Lower lobe of right lung (tissue), 2 donors: ENCODE measurements at regions not wholly inside any gene's neighbourhood (a gene's known extent, or its start where the extent isn't known, plus 50 kb on each side); places are given as distances from the start of the nearest gene placed in this dataset.

Experiments used
- ATAC-seq, 2 donors: fragments of 200-7000 bp; cut with Tn5 transposase; one replicate each; pipeline ENCODE4 v1.9.1; 2020 to 2022; ENCODE audit warnings: mild to moderate bottlenecking in 2 of 2, moderate library complexity in 2 of 2
- DNase-seq: peaks from one replicate; pipeline ENCODE4 v3.0.0-alpha.2; 2020
- H3K27ac ChIP-seq: fragments of 200-600 bp; one replicate; pipeline ENCODE4 v1.8.0; 2022
- H3K27me3 ChIP-seq: fragments of 200-600 bp; one replicate; pipeline ENCODE4 v1.8.0; 2022; ENCODE audit warnings: low read depth
- H3K36me3 ChIP-seq: fragments of 200-600 bp; one replicate; pipeline ENCODE4 v1.8.0; 2022; ENCODE audit warnings: mild to moderate bottlenecking
- H3K4me1 ChIP-seq: fragments of 200-600 bp; one replicate; pipeline ENCODE4 v1.8.0; 2022
- H3K4me3 ChIP-seq: fragments of 200-600 bp; one replicate; pipeline ENCODE4 v1.8.0; 2022; ENCODE audit warnings: mild to moderate bottlenecking
- H3K9me3 ChIP-seq: fragments of 200-600 bp; one replicate; pipeline ENCODE4 v1.8.0; 2022
- CTCF ChIP-seq: fragments of 200-600 bp; IDR thresholded peaks from one replicate; pipeline ENCODE4 v1.8.0; 2022; ENCODE audit warnings: antibody characterized with exemption, mild to moderate bottlenecking
- intact Hi-C: fragments of 100-400 bp; cut with DNase I; formaldehyde crosslinking; loops from one replicate; pipeline ENCODE4 v1.11.0; 2022
- donor health status: DM: no; HTN: yes; CAD: no; lungs with severe emphysema.

- no peak for TF ChIP-seq CTCF
- intact Hi-C loops = no loop called here
- Histone ChIP-seq H3K9me3 (no peaks in the 10 kb centered on the region), H3K27ac (no peak overlapping the region), H3K27me3 (peaks cover 2% of the 10 kb centered on the region), H3K36me3 (no peaks in the 10 kb centered on the region), H3K4me3 (no peak overlapping the region), H3K4me1 (peaks cover 8% of the 10 kb centered on the region)
- DNase-seq (no peak), ATAC-seq (no peak)
Measured at GRCh38 chr6:40724886-40725285, 137.7 kb upstream of the LRFN2 start.

DNA sequence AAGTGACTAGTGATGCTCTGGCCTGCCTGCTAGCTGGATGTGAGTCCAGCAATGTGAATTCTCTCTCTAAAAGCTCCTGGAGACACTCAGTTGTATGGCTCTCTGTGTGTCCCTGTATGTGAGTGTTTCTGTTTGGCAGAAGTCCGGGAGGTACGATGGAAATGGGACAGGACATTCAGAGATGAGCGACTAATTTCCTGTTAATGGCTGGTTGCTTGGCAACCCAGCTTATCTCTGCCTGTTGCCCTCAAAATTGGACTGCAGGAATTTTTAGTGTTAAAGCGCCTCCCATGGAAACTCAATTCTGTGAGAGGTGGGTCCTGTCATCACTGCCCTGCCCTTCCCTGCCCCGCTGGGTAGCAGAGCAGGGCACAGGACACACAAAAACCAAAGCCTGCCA, 136.8 kb upstream of the LRFN2 start:
- Histone ChIP-seq H3K27ac (no peak overlapping the region), H3K4me1 (peaks cover 16% of the 10 kb centered on the region), H3K36me3 (no peaks in the 10 kb centered on the region), H3K9me3 (no peaks in the 10 kb centered on the region), H3K4me3 (no peak overlapping the region), H3K27me3 (no peaks in the 10 kb centered on the region)
- no peak for DNase-seq
- no peak for TF ChIP-seq CTCF
- intact Hi-C loops = no loop called here
- ATAC-seq = no peak

DNA sequence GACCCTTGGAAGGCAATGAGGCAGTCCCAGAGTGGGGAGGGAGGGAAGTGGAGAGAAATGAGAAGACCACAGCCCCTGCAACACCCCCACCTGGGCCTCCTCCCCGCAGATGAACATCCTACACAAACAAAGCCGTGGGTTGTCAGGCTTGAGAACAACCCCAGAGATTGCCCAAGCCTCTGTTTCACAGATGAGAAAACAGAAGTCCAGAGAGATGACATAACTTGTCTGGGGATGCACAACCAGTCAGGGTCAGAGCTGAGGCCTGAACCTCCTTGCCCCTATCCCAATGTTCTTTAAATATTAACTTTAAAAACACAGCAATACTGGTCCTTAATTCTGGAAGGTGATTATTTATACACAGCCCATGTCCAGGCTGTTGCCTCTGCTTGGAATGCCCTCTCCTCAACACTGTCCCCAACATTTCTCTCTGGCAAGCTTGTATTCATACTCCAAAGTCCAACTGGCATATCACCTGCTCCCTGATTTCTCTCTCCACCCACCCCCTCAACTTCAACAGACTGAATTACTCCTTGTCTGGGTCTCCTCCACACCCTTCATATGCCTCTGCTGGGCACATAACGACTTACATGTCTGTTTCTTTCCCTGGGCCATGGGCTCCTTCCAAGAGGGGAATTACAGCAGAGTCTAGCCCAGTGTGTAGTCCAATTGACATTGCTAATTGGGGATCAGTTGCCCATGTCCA, 135.5 kb upstream of the LRFN2 start:
- ATAC-seq = peak; percentile 29 to 54

GRCh38 chr6:40722091-40722490, 134.9 kb upstream of the LRFN2 start:
- no peaks in the 10 kb centered on the region for H3K9me3 ChIP-seq
- H3K27ac ChIP-seq = no peak overlapping the region
- ATAC-seq (no peak), DNase-seq (no peak)
- no peak overlapping the region for H3K4me3 ChIP-seq
- H3K27me3 ChIP-seq = no peaks in the 10 kb centered on the region
- TF ChIP-seq CTCF = no peak
- peaks cover 16% of the 10 kb centered on the region for H3K4me1 ChIP-seq
- intact Hi-C loops = no loop called here
- no peaks in the 10 kb centered on the region for H3K36me3 ChIP-seq

More for the DNA sequence above, 135.5 kb upstream of the LRFN2 start:
- Histone ChIP-seq H3K4me1 (peaks cover 16% of the 10 kb centered on the region), H3K9me3 (no peaks in the 10 kb centered on the region), H3K4me3 (no peak overlapping the region), H3K27ac (no peak overlapping the region), H3K27me3 (no peaks in the 10 kb centered on the region), H3K36me3 (no peaks in the 10 kb centered on the region)
- no peak for DNase-seq
- TF ChIP-seq CTCF = no peak
- intact Hi-C loops = no loop called here

DNA sequence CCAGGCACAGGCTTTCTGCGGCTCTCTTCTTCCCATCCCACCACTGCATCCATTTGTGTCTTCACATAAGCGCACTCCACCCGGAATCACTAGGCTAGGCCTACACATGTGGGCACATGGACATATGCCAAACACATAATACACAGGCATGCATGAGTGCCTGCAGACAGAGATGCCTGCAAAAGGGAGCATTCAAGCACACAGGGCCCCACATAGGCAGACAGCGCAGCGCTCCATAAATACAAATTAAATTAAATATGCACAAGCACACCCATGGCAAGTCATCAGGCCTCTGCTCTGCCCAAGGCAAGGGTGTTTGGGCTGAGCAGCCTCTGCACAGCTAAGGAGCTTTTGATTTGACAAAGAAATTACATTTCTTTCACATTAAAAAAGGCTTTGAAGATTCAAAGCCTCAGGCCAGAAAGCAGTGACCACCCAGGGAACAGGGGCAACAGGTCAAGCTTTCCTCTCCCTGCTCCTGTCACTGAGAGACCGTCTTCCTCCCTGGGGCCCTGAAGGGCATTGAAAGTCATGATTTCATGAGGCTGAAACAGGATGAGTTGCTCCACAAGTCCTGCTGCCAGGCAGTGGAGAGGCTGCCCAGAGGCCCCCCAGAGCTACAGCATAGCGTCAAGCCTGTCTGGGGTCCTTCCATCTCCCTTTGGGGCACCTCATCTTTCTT, 134.2 kb upstream of the LRFN2 start:
- Histone ChIP-seq H3K9me3 (no peaks in the 10 kb centered on the region), H3K4me1 (peaks cover 16% of the 10 kb centered on the region), H3K27ac (no peak overlapping the region), H3K36me3 (no peaks in the 10 kb centered on the region), H3K27me3 (no peaks in the 10 kb centered on the region), H3K4me3 (no peak overlapping the region)
- intact Hi-C loops = no loop called here
- no peak for TF ChIP-seq CTCF
- ATAC-seq (no peak), DNase-seq (no peak)
